ENCODE measurements at regions not wholly inside any gene's neighbourhood (a gene's known extent, or its start where the extent isn't known, plus 50 kb on each side); places are given as distances from the start of the nearest gene placed in this dataset.

DNA sequence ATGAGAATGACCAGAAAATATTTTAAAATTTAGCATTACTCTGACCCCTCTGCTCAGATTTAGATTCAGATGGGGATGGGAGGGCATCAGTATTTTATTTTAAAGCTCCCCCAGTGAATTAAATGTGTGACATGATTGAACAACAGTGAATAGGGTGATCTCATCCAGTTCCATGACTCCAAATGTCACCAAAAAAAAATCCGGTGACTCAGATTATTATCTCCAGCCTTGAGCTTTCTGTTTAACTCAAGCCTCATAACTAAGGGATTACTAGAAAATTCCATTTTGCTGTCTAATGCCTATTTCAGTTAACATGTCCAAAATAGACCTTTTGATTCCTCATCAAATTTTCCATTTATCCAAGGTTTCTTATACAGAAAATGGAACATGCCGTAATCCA lies 121.8 kb upstream of the TMEM47 start:
- TF ChIP-seq CTCF (IDR thresholded peaks at IDR 0.05; ENCODE audit: low read length) (no peak), EZH2 (optimal IDR thresholded peaks at IDR 0.05; ENCODE audit: low read depth, low read length) (no peak), EZH2phosphoT487 (IDR thresholded peaks at IDR 0.05; ENCODE audit: low read length) (no peak)
